Ovary (tissue), 3 donors: ENCODE measurements at regions not wholly inside any gene's neighbourhood (a gene's known extent, or its start where the extent isn't known, plus 50 kb on each side); places are given as distances from the start of the nearest gene placed in this dataset.

Source experiments
- POLR2A ChIP-seq: fragments of 450-650 bp; IDR thresholded peaks from one replicate; pipeline ENCODE4 v1.6.1; 2017; ENCODE audit warnings: antibody characterized with exemption, mild to moderate bottlenecking, moderate library complexity
- TF ChIP-seq, protein P1 (sequence below), 3 donors: fragments of 450-650 bp in 2 of 3; fragments of 200-600 bp in 1 of 3; IDR thresholded peaks; one replicate each; pipeline versions ENCODE4 v1.5.1 to v1.8.0; 2016 to 2022; ENCODE audit warnings: antibody characterized with exemption in 3 of 3, mild to moderate bottlenecking in 1 of 3
- donor health status: DM: no; HTN: no; CAD: no.

- TF ChIP-seq, protein P1, sequence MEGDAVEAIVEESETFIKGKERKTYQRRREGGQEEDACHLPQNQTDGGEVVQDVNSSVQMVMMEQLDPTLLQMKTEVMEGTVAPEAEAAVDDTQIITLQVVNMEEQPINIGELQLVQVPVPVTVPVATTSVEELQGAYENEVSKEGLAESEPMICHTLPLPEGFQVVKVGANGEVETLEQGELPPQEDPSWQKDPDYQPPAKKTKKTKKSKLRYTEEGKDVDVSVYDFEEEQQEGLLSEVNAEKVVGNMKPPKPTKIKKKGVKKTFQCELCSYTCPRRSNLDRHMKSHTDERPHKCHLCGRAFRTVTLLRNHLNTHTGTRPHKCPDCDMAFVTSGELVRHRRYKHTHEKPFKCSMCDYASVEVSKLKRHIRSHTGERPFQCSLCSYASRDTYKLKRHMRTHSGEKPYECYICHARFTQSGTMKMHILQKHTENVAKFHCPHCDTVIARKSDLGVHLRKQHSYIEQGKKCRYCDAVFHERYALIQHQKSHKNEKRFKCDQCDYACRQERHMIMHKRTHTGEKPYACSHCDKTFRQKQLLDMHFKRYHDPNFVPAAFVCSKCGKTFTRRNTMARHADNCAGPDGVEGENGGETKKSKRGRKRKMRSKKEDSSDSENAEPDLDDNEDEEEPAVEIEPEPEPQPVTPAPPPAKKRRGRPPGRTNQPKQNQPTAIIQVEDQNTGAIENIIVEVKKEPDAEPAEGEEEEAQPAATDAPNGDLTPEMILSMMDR (IDR thresholded peaks at IDR 0.05) = no peak
- TF ChIP-seq POLR2A = no peak
These were observed 1250.1 kb downstream of the NLGN4X start for GRCh38 chrX:4978613-4979012.
